ENCODE measurements at regions not wholly inside any gene's neighbourhood (a gene's known extent, or its start where the extent isn't known, plus 50 kb on each side); places are given as distances from the start of the nearest gene placed in this dataset.
"Not testable (repeated sequence)": the region's sequence is repeated elsewhere in the genome, so short reads cannot be mapped to it uniquely, and the experiment has no call there.

- DNase-seq (ENCODE audit: low read depth in 1 of 2, low spot score in 1 of 2): no peak
Observed at GRCh38 chr22:19599626-19600243, 75.5 kb upstream of the CLDN5 start.

GRCh38 chr22:19603346-19603745, 79.1 kb upstream of the CLDN5 start:
- not testable (repeated sequence) for DNase-seq (ENCODE audit: low read depth in 1 of 2, low spot score in 1 of 2)

GRCh38 chr22:19603767-19604166, 79.6 kb upstream of the CLDN5 start:
- DNase-seq (ENCODE audit: low read depth in 1 of 2, low spot score in 1 of 2): no peak

- DNase-seq (ENCODE audit: low read depth in 1 of 2, low spot score in 1 of 2): no peak
Observed at GRCh38 chr22:19604711-19605268, 80.6 kb upstream of the CLDN5 start.

GRCh38 chr22:19605508-19606331, 81.5 kb upstream of the CLDN5 start:
- no peak for DNase-seq (ENCODE audit: low read depth in 1 of 2, low spot score in 1 of 2)

GRCh38 chr22:19606332-19607191, 82.4 kb upstream of the CLDN5 start:
- DNase-seq (ENCODE audit: low read depth in 1 of 2, low spot score in 1 of 2): no peak

GRCh38 chr22:19607192-19608002, 83.2 kb upstream of the CLDN5 start:
- no peak for DNase-seq (ENCODE audit: low read depth in 1 of 2, low spot score in 1 of 2)

- no peak for DNase-seq (ENCODE audit: low read depth in 1 of 2, low spot score in 1 of 2)
Observed at GRCh38 chr22:19608003-19608690, 83.9 kb upstream of the CLDN5 start.

- not testable (repeated sequence) for DNase-seq (ENCODE audit: low read depth in 1 of 2, low spot score in 1 of 2)
Observed at GRCh38 chr22:19609753-19610152, 85.5 kb upstream of the CLDN5 start.

GRCh38 chr22:19610518-19611253, 86.5 kb upstream of the CLDN5 start:
- DNase-seq (ENCODE audit: low read depth in 1 of 2, low spot score in 1 of 2): no peak

GRCh38 chr22:19611590-19611989, 87.4 kb upstream of the CLDN5 start:
- no peak for DNase-seq (ENCODE audit: low read depth in 1 of 2, low spot score in 1 of 2)

GRCh38 chr22:19612866-19613572, 88.8 kb upstream of the CLDN5 start:
- no peak for DNase-seq (ENCODE audit: low read depth in 1 of 2, low spot score in 1 of 2)

GRCh38 chr22:19614536-19614863, 90.3 kb upstream of the CLDN5 start:
- DNase-seq (ENCODE audit: low read depth in 1 of 2, low spot score in 1 of 2): no peak

- no peak for DNase-seq (ENCODE audit: low read depth in 1 of 2, low spot score in 1 of 2)
Observed at GRCh38 chr22:19615001-19615461, 90.8 kb upstream of the CLDN5 start.

GRCh38 chr22:19615867-19616581, 91.8 kb upstream of the CLDN5 start:
- DNase-seq (ENCODE audit: low read depth in 1 of 2, low spot score in 1 of 2): no peak

GRCh38 chr22:19619144-19620009, 94.9 kb upstream of the SEPTIN5 start:
- DNase-seq (ENCODE audit: low read depth in 1 of 2, low spot score in 1 of 2): no peak

GRCh38 chr22:19620742-19621371, 93.4 kb upstream of the SEPTIN5 start:
- DNase-seq (ENCODE audit: low read depth in 1 of 2, low spot score in 1 of 2): no peak
